SH-SY5Y (cell line): ENCODE measurements at regions not wholly inside any gene's neighbourhood (a gene's known extent, or its start where the extent isn't known, plus 50 kb on each side); places are given as distances from the start of the nearest gene placed in this dataset.

Experiments
- GATA2 ChIP-seq: IDR thresholded peaks from 2 replicates; pipeline ENCODE4 v1.6.1; 2011; ENCODE audit warnings: mild to moderate bottlenecking, low read depth, low read length
- GATA3 ChIP-seq: IDR thresholded peaks from 2 replicates; pipeline ENCODE4 v1.6.1; 2011; ENCODE audit warnings: low read depth, mild to moderate bottlenecking, low read length, moderate library complexity

DNA sequence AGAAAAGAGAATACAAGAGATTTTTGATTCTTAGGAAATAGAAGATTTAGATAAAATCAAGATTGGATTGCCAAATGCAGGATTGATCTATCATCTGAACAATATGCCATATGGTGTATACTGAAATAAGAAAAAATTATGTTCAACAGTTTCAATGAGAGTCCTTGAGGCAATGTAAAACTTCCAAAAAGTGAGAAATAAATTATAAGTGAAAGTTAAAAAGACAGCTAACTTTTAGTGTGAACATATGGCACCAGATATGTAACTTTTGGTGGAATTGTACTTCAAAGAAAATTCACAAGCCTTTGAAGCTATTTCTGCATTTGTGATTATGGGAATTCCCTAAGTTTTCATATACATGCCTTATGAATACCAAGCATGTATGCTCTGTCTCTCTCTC lies 200.5 kb upstream of the ANO3 start:
- TF ChIP-seq GATA2 = no peak
- no peak for TF ChIP-seq GATA3
